ENCODE measurements at regions not wholly inside any gene's neighbourhood (a gene's known extent, or its start where the extent isn't known, plus 50 kb on each side); places are given as distances from the start of the nearest gene placed in this dataset.
A peak's percentile ranks its signal among the peaks of the same experiment; 100 is the strongest.

GRCh38 chr5:58156973-58157701, 302.7 kb downstream of the PLK2 start:
- DNase-seq (ENCODE audit: low read depth): no peak

GRCh38 chr5:58156361-58156760, 303.5 kb downstream of the PLK2 start:
- peak; percentile 49 for DNase-seq (ENCODE audit: low read depth)

- peak; percentile 65 for DNase-seq (ENCODE audit: low read depth)
These were observed 306.6 kb downstream of the PLK2 start for GRCh38 chr5:58153255-58153654.

DNA sequence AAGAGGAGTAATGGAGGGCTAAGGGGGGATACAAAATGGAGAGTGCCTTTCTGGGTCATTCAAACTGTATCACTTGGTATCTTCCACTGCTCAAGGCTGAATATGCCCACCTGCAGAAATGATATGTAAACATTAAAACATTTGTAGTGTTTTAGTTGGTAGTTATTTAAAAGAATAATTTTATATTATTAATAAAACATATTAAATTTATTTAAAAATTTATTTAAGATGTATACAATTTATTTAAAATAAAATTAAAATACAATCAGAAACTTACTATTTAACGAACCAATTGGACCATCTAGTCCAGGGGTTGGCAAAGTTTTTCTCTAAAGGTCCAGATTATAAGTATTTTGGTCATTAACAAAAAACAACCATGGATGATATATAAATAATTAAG, 308.5 kb downstream of the PLK2 start:
- no peak for DNase-seq (ENCODE audit: low read depth)

DNA sequence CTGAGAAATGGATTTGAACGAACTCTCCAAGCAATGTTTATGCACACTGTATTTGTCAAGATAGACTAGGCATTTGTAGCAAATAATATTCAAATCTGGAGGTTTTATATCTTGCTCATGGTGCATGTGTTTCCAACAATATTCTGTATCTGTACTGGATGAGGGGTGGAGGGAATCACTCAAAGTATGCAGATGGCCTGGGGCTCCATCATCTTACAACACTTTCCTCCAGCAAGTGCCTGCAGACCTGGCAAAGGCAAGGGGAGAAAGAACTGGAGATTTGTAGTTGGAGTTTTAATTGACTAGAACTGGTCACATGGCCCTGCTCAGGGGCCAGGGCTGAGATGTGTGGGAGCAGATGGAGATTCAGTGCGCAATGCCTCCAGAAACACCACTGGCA, 309.0 kb downstream of the PLK2 start:
- no peak for DNase-seq (ENCODE audit: low read depth)

- DNase-seq (ENCODE audit: low read depth): no peak
These were observed 310.1 kb downstream of the PLK2 start for GRCh38 chr5:58149746-58150145.

DNA sequence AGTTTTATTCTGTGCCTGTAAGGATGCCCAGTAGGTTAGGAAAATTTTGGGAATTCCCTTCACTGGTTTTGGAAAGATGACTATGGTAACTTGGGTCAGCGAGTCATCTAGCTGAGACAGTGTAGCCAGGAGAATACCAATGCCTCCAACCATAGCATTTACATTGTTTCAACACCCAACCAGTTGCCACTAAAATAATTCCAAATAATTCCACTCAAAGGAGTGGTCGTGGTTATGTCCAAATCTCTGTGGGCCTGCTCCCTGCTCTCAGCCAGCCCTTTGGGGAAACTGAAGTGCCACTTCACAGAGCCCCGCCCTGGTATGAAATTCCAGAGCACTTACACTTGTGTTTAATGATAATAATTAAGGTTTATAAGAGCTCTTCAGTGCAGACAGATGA, 310.5 kb downstream of the PLK2 start:
- no peak for DNase-seq (ENCODE audit: low read depth)

GRCh38 chr5:58148254-58148775, 311.6 kb downstream of the PLK2 start:
- DNase-seq (ENCODE audit: low read depth): no peak

DNA sequence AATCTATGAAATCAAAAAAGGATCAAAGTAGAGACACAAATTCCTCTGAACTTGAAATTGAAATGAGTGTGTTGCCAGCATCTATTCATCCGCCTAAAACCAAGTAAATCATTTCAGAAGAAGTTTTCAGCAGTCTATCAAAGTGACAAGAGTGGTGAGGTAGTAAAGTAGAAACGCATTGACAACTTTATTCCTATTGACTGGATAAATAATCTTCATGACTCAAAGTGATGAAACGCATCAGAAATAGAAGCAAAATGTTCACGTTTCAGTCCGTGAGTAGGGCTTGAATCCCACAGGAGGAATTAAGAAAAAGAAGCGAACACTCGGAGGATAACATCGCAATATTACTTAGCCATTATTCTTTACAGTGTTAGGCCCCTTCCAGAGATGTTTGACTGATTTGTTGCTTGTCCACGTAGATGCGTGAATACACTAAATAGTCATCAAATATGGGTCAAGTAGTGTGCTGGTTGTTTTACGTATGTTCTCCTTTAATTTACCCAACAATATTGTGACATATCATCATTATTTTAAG, 314.4 kb downstream of the PLK2 start:
- DNase-seq (ENCODE audit: low read depth): no peak

DNA sequence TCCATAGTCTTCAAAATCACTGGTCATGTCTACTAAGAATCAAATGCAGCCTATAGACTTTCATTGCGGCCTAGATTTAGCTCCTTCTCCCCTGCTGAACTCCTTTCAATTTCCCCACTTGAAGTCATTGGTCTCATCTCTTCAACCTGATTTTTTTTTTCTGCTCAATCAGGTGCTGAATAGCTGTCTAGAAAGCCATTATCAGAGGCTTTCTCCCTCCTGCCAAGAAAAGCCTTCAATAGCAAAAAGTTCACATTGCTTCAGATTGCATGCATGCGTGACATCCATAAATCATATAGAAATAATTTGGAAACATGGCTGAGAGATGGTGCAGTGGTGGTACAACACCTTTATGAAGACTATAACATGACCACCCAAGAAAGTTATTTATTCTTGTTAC, 316.2 kb downstream of the PLK2 start:
- no peak for DNase-seq (ENCODE audit: low read depth)

DNA sequence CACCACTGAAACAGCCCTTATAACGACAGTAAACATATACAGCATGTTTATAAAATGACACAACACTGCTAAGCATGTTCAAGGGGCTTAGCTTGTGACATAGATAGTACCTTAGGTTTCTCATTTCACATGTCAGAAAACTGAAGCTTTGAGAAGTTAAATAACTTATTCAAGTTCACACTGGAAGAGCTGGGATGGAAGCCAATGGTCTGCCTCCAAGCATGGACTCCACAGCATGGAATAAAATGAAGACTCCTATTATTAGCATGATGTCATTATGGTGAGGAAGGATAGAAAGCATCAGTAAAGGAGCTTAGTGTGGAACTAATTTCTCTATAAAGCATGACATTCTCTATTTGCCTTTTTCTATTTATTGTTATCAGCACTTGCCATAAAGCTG, 316.7 kb downstream of the PLK2 start:
- DNase-seq (ENCODE audit: low read depth): no peak

GRCh38 chr5:58138791-58139190, 321.1 kb downstream of the PLK2 start:
- no peak for DNase-seq (ENCODE audit: low read depth)

DNA sequence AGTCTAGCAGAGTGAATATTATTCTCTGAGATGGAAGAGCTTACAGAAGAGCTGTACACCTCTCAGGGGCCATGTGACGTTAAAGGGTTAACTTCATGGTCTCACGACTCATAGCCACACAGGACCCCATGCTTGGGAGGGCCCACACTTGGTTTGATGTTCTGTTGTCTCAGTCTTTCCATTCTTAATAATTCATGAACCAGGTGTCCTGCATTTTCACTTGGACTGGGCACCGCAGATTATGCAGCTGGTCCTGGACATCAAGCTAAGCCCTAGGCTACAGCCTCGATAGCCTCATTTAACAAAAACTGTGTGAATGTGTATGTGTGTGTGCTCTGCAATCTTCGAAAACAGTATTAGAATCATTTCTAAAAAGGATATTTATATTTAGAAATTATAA, 323.5 kb downstream of the PLK2 start:
- DNase-seq (ENCODE audit: low read depth): no peak

GRCh38 chr5:58135571-58136335, 324.1 kb downstream of the PLK2 start:
- no peak for DNase-seq (ENCODE audit: low read depth)

GRCh38 chr5:58133631-58134296, 326.1 kb downstream of the PLK2 start:
- no peak for DNase-seq (ENCODE audit: low read depth)

DNA sequence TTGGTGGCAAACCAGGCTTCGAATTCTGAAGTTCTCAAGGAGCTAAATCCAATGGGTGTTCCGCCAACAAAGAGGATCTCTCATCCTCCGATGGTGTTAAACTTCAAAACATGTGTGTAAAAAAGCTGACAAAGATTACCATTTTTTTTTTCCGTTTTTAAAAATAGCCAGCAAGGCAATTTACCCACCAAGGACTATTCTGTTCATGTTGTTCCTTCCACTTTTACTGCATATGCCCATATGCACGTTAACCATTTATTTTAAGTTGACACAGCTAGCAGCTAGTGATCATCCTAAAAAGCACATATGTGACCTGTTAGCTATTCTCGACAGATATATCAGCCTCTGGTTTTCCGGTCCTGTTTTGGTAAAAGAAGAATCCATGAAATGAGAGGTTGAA, 326.7 kb downstream of the PLK2 start:
- no peak for DNase-seq (ENCODE audit: low read depth)

DNA sequence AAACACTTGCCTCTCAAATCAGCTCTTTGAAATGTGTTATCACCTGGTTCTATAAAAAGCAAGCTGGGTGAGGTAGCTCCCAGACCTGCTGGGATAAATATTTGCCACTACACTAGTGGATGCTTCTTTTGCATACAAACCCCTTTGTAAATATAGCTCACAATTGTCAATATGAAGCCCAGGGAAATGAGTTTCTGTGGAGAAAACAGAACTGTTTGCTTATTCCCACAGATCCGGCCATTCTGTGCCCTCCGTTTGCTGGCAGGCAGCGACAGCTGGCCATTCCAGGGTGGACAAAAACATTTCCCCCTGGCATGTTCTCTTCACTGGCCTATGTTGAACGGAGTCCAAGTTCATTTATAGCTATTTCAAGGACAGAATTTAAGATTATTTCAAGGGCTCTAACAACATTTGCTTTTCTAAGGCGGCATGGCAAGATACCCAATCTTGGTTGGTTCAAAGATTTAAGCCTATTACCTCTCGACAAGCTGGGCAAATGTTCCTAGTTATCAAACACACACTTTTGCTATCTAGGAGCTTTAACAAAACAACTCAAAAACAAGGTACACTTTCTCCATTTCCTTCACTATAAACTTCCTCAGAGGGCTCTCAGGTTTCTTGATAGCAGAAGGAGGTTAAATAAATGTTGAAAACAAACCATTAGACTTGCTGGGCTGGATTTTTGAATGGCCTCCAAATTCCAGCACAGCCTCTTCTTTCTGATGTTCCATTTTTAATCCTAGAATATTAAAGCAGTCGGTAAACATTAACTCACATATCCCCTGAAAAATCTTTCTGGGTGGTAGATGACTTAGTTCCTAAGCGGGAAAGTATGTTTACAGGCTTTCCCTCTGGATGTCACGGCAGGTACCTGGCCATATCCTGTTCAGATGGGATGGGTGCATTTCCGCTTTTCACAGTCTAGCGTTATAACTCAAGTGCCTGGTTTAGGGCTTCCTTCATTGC, 332.3 kb downstream of the PLK2 start:
- DNase-seq (ENCODE audit: low read depth): no peak

DNA sequence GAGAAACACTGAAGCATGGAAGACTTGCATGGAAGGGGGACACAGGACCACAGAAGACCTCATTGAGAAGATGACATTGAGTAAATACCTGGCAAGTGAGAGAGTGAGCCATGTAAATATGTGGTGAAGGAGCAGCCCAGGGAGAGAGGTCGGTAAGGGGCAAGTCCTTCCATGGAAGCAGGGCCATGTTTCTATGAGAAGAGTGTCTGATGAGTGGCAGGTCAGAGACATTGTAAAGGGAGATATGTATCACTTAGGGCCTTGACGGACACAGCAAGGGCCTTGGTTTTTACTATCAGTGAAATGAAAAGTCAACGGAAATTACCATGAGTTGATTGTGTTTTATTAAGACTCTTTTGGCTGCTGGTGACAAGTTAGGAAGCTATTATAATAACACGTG, 336.4 kb downstream of the PLK2 start:
- no peak for DNase-seq (ENCODE audit: low read depth)

DNA sequence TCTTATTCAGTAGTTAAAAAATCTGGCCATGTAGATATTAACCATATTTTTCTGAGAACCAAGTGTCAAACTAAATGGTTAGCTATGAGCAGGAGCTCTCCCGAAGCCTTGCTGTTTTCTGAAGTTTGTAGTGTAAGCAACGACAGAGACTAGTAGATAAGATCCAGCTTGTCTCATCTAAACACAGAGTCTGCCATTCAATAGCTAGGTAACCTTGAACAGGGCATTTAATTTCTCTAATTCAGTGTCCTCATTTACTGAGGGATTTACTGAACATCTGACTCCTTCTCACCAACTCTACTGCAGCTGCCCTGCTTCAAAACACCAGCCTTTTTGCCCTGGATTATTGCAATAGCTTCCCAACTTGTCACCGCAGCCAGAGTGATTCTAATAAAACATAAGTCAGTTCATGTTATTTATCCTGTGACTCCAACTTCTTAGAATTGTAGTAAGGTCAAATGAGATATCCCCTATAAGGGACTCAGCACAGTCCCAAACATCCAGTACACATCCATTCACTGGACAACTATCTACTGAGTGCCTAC, 337.0 kb downstream of the PLK2 start:
- no peak for DNase-seq (ENCODE audit: low read depth)

- no peak for DNase-seq (ENCODE audit: low read depth)
These were observed 337.7 kb downstream of the PLK2 start for GRCh38 chr5:58122157-58122556.

GRCh38 chr5:58121391-58121790, 338.5 kb downstream of the PLK2 start:
- no peak for DNase-seq (ENCODE audit: low read depth)
